HepG2 (cell line): ENCODE measurements at regions not wholly inside any gene's neighbourhood (a gene's known extent, or its start where the extent isn't known, plus 50 kb on each side); places are given as distances from the start of the nearest gene placed in this dataset.

Experiments
- ATAC-seq: fragments of 200-7000 bp; cut with Tn5 transposase; 3 replicates; pipeline ENCODE4 v1.9.1; 2020; ENCODE audit warnings: mild to moderate bottlenecking, moderate library complexity
- BruUV-seq: library from RNA; stranded (reverse); fragments of 400-500 nt; replicated peaks from 2 replicates; lab custom pipeline; 2021; lab: Mats Ljungman, UMichigan
- CTCF ChIA-PET: fragments of 300-600 bp; formaldehyde crosslinking; extraction: SDS; loops from one replicate; lab custom pipeline; 2021; ENCODE audit warnings: low total read pairs, inconsistent platforms, low intra/inter-chr PET ratio; lab: Yijun Ruan, JAX
- POLR2A ChIA-PET: fragments of 350-600 bp; sonication (Branson Sonifier 250); formaldehyde crosslinking; loops from one replicate; lab custom pipeline; 2020; ENCODE audit warnings: antibody characterized with exemption, inconsistent platforms; lab: Yijun Ruan, JAX
- DNase-seq: peaks from one replicate; pipeline ENCODE4 v3.0.0-alpha.2; 2015; ENCODE audit warnings: low spot score
- FAIRE-seq: peaks from 3 replicates; lab custom pipeline; 2011; peaks lifted over from hg19 to GRCh38; lab: Jason Lieb, UNC
- H2AFZ ChIP-seq: one replicate; pipeline ENCODE4 v1.6.1; 2011; ENCODE audit warnings: low read length, inconsistent platforms
- H3K27ac ChIP-seq: fragments of 300-600 bp; 3 replicates; pipeline ENCODE4 v1.8.0; 2011; ENCODE audit warnings: mixed run types, mild to moderate bottlenecking, mixed read lengths, low read length, inconsistent platforms; ENCODE audit not compliant: insufficient read depth; ENCODE audit errors: extremely low read length
- H3K27me3 ChIP-seq, 2 experiments: fragments of 200-600 bp in 1 of 2; 2 replicates in 1 of 2; 3 replicates in 1 of 2; pipeline versions ENCODE4 v1.6.0 to v1.8.0; 2011; ENCODE audit warnings: low read length in 2 of 2, mild to moderate bottlenecking in 2 of 2, moderate library complexity in 2 of 2, inconsistent platforms in 1 of 2; ENCODE audit not compliant: insufficient read depth in 2 of 2, control insufficient read depth in 1 of 2
- H3K36me3 ChIP-seq, 2 experiments: fragments of 200-600 bp in 1 of 2; replicated peaks in 1 of 2; 2 replicates in 1 of 2; 3 replicates in 1 of 2; pipeline versions ENCODE4 v1.5.1 to v1.8.0; 2011; ENCODE audit warnings: low read length in 2 of 2, inconsistent platforms in 1 of 2; ENCODE audit not compliant: insufficient read depth in 2 of 2, control insufficient read depth in 1 of 2
- H3K4me1 ChIP-seq: 2 replicates; pipeline ENCODE4 v1.5.1; 2012; ENCODE audit warnings: low read length, inconsistent platforms; ENCODE audit not compliant: insufficient read depth
- H3K4me2 ChIP-seq: 2 replicates; pipeline ENCODE4 v1.6.0; 2011; ENCODE audit warnings: low read depth, low read length, inconsistent platforms
- H3K4me3 ChIP-seq, 3 experiments: fragments of 200-600 bp in 1 of 3; sonication (generic), shearing (Covaris generic) in 1 of 3; replicated peaks in 1 of 3; 2 replicates each; pipeline ENCODE4 v1.5.1; 2011 to 2016; ENCODE audit warnings: low read length in 3 of 3, inconsistent platforms in 2 of 3, low read depth in 2 of 3, mild to moderate bottlenecking in 2 of 3, control low read depth in 1 of 3, mixed read lengths in 1 of 3; ENCODE audit not compliant: insufficient read depth in 1 of 3
- H3K79me2 ChIP-seq: one replicate; pipeline ENCODE4 v1.6.1; 2011; ENCODE audit warnings: low read length, inconsistent platforms; ENCODE audit not compliant: insufficient read depth
- H3K9ac ChIP-seq: 2 replicates; pipeline ENCODE4 v1.6.0; 2011; ENCODE audit warnings: mild to moderate bottlenecking, low read depth, low read length, inconsistent platforms; ENCODE audit not compliant: insufficient read depth
- H3K9me3 ChIP-seq: 2 replicates; pipeline ENCODE4 v1.5.1; 2012; ENCODE audit warnings: mild to moderate bottlenecking, low read length
- H4K20me1 ChIP-seq: 2 replicates; pipeline ENCODE4 v1.6.0; 2011; ENCODE audit warnings: inconsistent platforms, mild to moderate bottlenecking, low read length, moderate library complexity; ENCODE audit not compliant: insufficient read depth
- CBX2 ChIP-seq, 2 experiments: fragments of 200-600 bp in 1 of 2; sonication (generic); formaldehyde crosslinking in 1 of 2; IDR thresholded peaks; 2 replicates each; pipeline versions ENCODE4 v1.7.0 to v1.8.1; 2018 to 2022; ENCODE audit warnings: low read depth in 2 of 2, low read length in 1 of 2, mild to moderate bottlenecking in 1 of 2, missing genetic modification reagents in 1 of 2
- CCAR2 ChIP-seq: fragments of 200-400 bp; formaldehyde crosslinking; optimal IDR thresholded peaks from 2 replicates; pipeline ENCODE3; 2018; ENCODE audit warnings: low read depth, mild to moderate bottlenecking, low read length, moderate library complexity
- CSRNP2 ChIP-seq: sonication (generic); formaldehyde crosslinking; conservative IDR thresholded peaks from 2 replicates; pipeline ENCODE4 v1.8.0; 2022; ENCODE audit warnings: low read depth, missing genetic modification reagents
- DNMT3B ChIP-seq: conservative IDR thresholded peaks from 2 replicates; pipeline ENCODE4 v1.6.1; 2016; ENCODE audit warnings: missing biosample characterization, control low read depth
- MIXL1 ChIP-seq: IDR thresholded peaks from 2 replicates; pipeline ENCODE4 v1.6.1; 2016
- PBX3 ChIP-seq: sonication (generic); formaldehyde crosslinking; IDR thresholded peaks from 2 replicates; pipeline ENCODE4 v1.8.1; 2023; ENCODE audit warnings: missing genetic modification reagents, inconsistent platforms, borderline replicate concordance
- ZC3H13 ChIP-seq: sonication (generic); formaldehyde crosslinking; IDR thresholded peaks from 2 replicates; pipeline ENCODE4 v1.8.1; 2023; ENCODE audit warnings: mild to moderate bottlenecking, missing genetic modification reagents, moderate library complexity
- ZNF180 ChIP-seq: sonication (generic); formaldehyde crosslinking; IDR thresholded peaks from 2 replicates; pipeline ENCODE4 v1.4.0; 2020; ENCODE audit warnings: low read depth, missing genetic modification reagents, borderline replicate concordance
- ZNF652 ChIP-seq: IDR thresholded peaks from 2 replicates; pipeline ENCODE4 v1.6.1; 2016; ENCODE audit warnings: low read depth, borderline replicate concordance
- ZNF674 ChIP-seq: sonication (generic); formaldehyde crosslinking; IDR thresholded peaks from 2 replicates; pipeline ENCODE4 v1.5.0; 2020; ENCODE audit warnings: low read depth, mild to moderate bottlenecking, missing genetic modification reagents
- WGBS: methylation state at CpG from one replicate; pipeline ENCODE4 v1.1.6; 2017; ENCODE audit warnings: low lambda C conversion rate; 5-methylcytosine and 5-hydroxymethylcytosine counted together
- in situ Hi-C: cut with HindIII; loops from 2 replicates; pipeline ENCODE4 v1.10.0; 2017; ENCODE audit warnings: low pct_unique_long_range_greater_than_20kb; ENCODE audit not compliant: extremely low pct_ligation_motif_present
- intact Hi-C: fragments of 100-400 bp; cut with micrococcal nuclease; formaldehyde crosslinking; loops from one replicate; pipeline ENCODE4 v1.10.0; 2022; ENCODE audit not compliant: unreplicated experiment

- DNase-seq (no peak), ATAC-seq (no peak), FAIRE-seq (no peak)
- no peaks in the 10 kb centered on the region for H3K4me1 ChIP-seq
- no TSS peak for BruUV-seq
- H3K9ac ChIP-seq = no peak overlapping the region
- 7% methylated on average over 3 of the region's 3 CpGs for WGBS
- H3K79me2 ChIP-seq = no peaks in the 10 kb centered on the region
- intact Hi-C loops = no loop called here
- H3K4me2 ChIP-seq = no peak overlapping the region
- H3K27me3 ChIP-seq = no peaks in the 10 kb centered on the region
- H3K27ac ChIP-seq = no peak overlapping the region
- H4K20me1 ChIP-seq = no peaks in the 10 kb centered on the region
- CTCF ChIA-PET = no interaction called here
- H3K4me3 ChIP-seq = no peak overlapping the region
- no peaks in the 10 kb centered on the region for H3K9me3 ChIP-seq
- POLR2A ChIA-PET = no interaction called here
- in situ Hi-C loops = no loop called here
- no peaks in the 10 kb centered on the region for H3K36me3 ChIP-seq
- no peak for TF ChIP-seq CSRNP2 (CRISPR knock-in tag)
- TF ChIP-seq ZNF180 (CRISPR knock-in tag) = no peak
- TF ChIP-seq ZNF674 (CRISPR knock-in tag) = no peak
- TF ChIP-seq DNMT3B (CRISPR knock-in tag) = no peak
- TF ChIP-seq CCAR2 = no peak
- H2AFZ ChIP-seq = no peak overlapping the region
Measured at GRCh38 chr6:130603391-130603790, 223.8 kb upstream of the SMLR1 start.

GRCh38 chr6:130604841-130605399 is 222.3 kb upstream of the SMLR1 start:
- no peak overlapping the region for H2AFZ ChIP-seq
- no peak for TF ChIP-seq ZNF652 (CRISPR knock-in tag)
- TF ChIP-seq ZC3H13 (CRISPR knock-in tag) = no peak
- no peak for TF ChIP-seq MIXL1 (CRISPR knock-in tag)
- TF ChIP-seq PBX3 (CRISPR knock-in tag) = no peak
- no peak for TF ChIP-seq CBX2 (IDR thresholded peaks at IDR 0.05; ENCODE audit: low read depth, low read length)
- TF ChIP-seq CBX2 (CRISPR knock-in tag; IDR thresholded peaks at IDR 0.05; ENCODE audit: low read depth) = no peak
- TF ChIP-seq, all 625 proteins: peak for 0
- Histone ChIP-seq H3K9ac (no peak overlapping the region), H3K27ac (no peak overlapping the region), H3K79me2 (no peaks in the 10 kb centered on the region), H3K27me3 (no peaks in the 10 kb centered on the region), H3K9me3 (no peaks in the 10 kb centered on the region), H3K4me1 (no peaks in the 10 kb centered on the region), H4K20me1 (no peaks in the 10 kb centered on the region), H3K4me3 (no peak overlapping the region), H3K36me3 (no peaks in the 10 kb centered on the region), H3K4me2 (no peak overlapping the region)
- POLR2A ChIA-PET = no interaction called here
- WGBS = 2% methylated on average over 2 of the region's 2 CpGs
- no peak for FAIRE-seq
- in situ Hi-C loops = no loop called here
- no TSS peak for BruUV-seq
- CTCF ChIA-PET = no interaction called here
- no peak for DNase-seq
- no peak for ATAC-seq
- intact Hi-C loops = no loop called here
